Osteocyte (in vitro differentiated cells): ENCODE measurements at regions not wholly inside any gene's neighbourhood (a gene's known extent, or its start where the extent isn't known, plus 50 kb on each side); places are given as distances from the start of the nearest gene placed in this dataset.
A peak's percentile ranks its signal among the peaks of the same experiment; 100 is the strongest.
"Not testable (repeated sequence)": the region's sequence is repeated elsewhere in the genome, so short reads cannot be mapped to it uniquely, and the experiment has no call there.

Source experiments
- DNase-seq: peaks from one replicate; pipeline ENCODE4 v3.0.0; 2021; ENCODE audit warnings: mixed read lengths; ENCODE audit not compliant: unreplicated experiment; ENCODE audit errors: extremely low spot score
- H3K27ac Mint-ChIP-seq: one replicate; pipeline ENCODE4 v1.8.0; 2021; ENCODE audit warnings: mild to moderate bottlenecking, mixed read lengths; ENCODE audit not compliant: unreplicated experiment
- H3K27me3 Mint-ChIP-seq: one replicate; pipeline ENCODE4 v1.8.0; 2021; ENCODE audit warnings: mixed read lengths; ENCODE audit not compliant: unreplicated experiment
- H3K36me3 Mint-ChIP-seq: one replicate; pipeline ENCODE4 v1.8.0; 2021; ENCODE audit warnings: mixed read lengths; ENCODE audit not compliant: unreplicated experiment
- H3K4me1 Mint-ChIP-seq: one replicate; pipeline ENCODE4 v1.8.0; 2021; ENCODE audit warnings: mixed read lengths; ENCODE audit not compliant: unreplicated experiment
- H3K4me3 Mint-ChIP-seq: one replicate; pipeline ENCODE4 v1.8.0; 2021; ENCODE audit warnings: mild to moderate bottlenecking, moderate library complexity, mixed read lengths; ENCODE audit not compliant: unreplicated experiment
- H3K9me3 Mint-ChIP-seq: one replicate; pipeline ENCODE4 v1.8.0; 2021; ENCODE audit warnings: mixed read lengths; ENCODE audit not compliant: unreplicated experiment
- TF ChIP-seq, protein P1 (sequence below): fragments of 200-600 bp; sonication (generic); IDR thresholded peaks from 2 replicates; pipeline ENCODE4 v1.5.0; 2021; ENCODE audit warnings: antibody characterized with exemption, mild to moderate bottlenecking, moderate library complexity

DNA sequence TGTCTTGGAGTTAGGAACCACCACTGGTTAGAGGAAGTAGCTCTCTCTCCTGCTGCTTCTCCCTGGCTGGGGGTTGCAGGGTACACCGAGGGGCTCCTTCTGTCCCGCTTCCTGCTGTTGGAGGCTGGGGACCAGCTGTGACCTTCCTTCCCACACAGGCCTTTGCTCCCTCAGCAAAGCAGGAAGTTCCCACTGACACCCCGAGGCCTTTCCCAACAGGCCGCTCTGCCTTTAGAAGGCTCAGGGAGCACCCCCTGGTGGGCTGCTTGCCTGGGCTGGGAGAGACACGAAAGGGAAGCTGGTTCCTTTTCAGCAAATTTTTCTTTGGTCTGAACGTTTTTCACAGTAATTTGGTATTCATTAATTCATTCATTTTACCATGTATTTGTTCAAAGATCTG, 527.9 kb upstream of the B3GAT1 start:
- H3K36me3 Mint-ChIP-seq: no peaks in the 10 kb centered on the region
- H3K27me3 Mint-ChIP-seq: no peaks in the 10 kb centered on the region
- TF ChIP-seq, protein P1, sequence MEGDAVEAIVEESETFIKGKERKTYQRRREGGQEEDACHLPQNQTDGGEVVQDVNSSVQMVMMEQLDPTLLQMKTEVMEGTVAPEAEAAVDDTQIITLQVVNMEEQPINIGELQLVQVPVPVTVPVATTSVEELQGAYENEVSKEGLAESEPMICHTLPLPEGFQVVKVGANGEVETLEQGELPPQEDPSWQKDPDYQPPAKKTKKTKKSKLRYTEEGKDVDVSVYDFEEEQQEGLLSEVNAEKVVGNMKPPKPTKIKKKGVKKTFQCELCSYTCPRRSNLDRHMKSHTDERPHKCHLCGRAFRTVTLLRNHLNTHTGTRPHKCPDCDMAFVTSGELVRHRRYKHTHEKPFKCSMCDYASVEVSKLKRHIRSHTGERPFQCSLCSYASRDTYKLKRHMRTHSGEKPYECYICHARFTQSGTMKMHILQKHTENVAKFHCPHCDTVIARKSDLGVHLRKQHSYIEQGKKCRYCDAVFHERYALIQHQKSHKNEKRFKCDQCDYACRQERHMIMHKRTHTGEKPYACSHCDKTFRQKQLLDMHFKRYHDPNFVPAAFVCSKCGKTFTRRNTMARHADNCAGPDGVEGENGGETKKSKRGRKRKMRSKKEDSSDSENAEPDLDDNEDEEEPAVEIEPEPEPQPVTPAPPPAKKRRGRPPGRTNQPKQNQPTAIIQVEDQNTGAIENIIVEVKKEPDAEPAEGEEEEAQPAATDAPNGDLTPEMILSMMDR: peak; percentile 63
- peak overlapping the region; percentile 72 for H3K27ac Mint-ChIP-seq
- peaks cover 51% of the 10 kb centered on the region for H3K4me1 Mint-ChIP-seq
- DNase-seq: peak; percentile 83
- no peak overlapping the region for H3K4me3 Mint-ChIP-seq
- no peaks in the 10 kb centered on the region for H3K9me3 Mint-ChIP-seq

DNA sequence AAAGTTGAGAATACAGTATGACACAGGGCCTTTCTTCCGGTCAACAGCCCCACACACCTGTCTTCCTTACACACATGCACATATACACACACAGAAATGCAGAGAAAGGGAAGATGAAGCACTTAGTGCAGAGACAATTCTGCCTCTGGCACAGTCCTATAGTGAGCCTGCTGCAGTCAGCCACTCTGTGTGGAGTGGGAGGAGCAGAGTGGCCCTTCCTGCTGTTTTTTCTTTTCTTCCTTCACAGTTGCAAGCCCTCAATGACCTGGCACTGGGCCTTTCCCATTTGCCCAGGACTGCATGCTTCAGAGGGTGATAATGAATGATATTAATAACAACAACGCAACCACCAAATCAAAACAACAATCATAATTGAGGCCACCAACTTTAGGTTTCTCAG, 527.0 kb upstream of the B3GAT1 start:
- no peaks in the 10 kb centered on the region for H3K36me3 Mint-ChIP-seq
- H3K4me1 Mint-ChIP-seq: peaks cover 50% of the 10 kb centered on the region
- H3K9me3 Mint-ChIP-seq: no peaks in the 10 kb centered on the region
- TF ChIP-seq, protein P1: no peak
- peak overlapping the region; percentile 47 for H3K27ac Mint-ChIP-seq
- no peak for DNase-seq
- H3K4me3 Mint-ChIP-seq: no peak overlapping the region
- no peaks in the 10 kb centered on the region for H3K27me3 Mint-ChIP-seq

DNA sequence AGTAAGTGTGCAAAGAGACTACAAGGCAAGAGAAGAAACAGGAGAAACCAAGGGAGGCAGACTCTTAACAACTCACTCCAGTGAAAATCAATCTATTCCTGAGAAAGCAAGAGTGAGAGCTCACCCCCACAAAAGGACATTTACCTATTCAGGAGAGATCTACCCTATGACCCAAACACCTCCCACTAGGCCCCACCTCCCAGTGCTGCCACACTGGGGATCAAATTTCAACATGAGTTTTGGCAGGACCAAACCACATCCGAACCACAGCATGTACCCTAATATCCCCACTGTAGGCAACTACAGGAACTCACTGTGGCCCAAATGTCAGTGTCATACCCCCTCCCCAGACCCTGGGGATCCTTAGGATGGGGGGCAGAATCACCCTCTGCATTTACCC, 526.2 kb upstream of the B3GAT1 start:
- TF ChIP-seq, protein P1: no peak
- Mint-ChIP-seq H3K36me3 (no peaks in the 10 kb centered on the region), H3K9me3 (no peaks in the 10 kb centered on the region), H3K27me3 (no peaks in the 10 kb centered on the region), H3K4me1 (peaks cover 50% of the 10 kb centered on the region), H3K4me3 (no peak overlapping the region), H3K27ac (no peak overlapping the region)
- DNase-seq: no peak

DNA sequence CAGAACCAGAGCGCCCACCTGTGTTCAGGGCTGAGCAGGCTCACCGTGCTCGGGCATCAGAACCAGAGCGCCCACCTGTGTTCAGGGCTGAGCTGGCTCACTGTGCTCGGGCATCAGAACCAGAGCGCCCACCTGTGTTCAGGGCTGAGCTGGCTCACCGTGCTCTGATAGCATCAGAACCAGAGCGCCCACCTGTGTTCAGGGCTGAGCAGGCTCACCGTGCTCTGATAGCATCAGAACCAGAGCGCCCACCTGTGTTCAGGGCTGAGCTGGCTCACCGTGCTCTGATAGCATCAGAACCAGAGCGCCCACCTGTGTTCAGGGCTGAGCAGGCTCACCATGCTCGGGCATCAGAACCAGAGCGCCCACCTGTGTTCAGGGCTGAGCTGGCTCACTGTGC, 525.2 kb upstream of the B3GAT1 start:
- H3K27ac Mint-ChIP-seq, DNase-seq, H3K9me3 Mint-ChIP-seq, H3K27me3 Mint-ChIP-seq, H3K4me3 Mint-ChIP-seq, H3K36me3 Mint-ChIP-seq: not testable (repeated sequence)
- H3K4me1 Mint-ChIP-seq: peaks cover 49% of the 10 kb centered on the region

DNA sequence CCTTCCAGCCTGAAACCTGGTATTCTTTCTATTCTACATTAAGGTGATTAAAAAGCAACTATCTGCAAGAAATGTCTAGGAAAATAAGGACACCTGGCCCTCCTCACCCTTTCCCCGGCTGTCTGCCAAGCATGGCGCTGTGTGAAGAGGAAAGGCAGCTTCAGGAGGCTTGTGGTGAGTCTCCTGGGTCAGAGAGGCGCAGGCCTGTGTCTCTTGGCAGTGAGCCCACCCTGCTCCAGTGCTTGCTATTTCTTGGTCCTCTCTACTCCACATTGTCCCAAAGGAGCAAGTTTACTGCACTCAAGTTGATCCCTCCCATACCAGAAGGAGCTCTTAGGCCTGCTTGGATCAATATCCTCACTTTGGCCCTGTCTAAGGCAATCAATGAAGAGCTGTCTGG, 520.7 kb upstream of the B3GAT1 start:
- no peaks in the 10 kb centered on the region for H3K9me3 Mint-ChIP-seq
- DNase-seq: no peak
- H3K4me1 Mint-ChIP-seq: peaks cover 10% of the 10 kb centered on the region
- peaks cover 7% of the 10 kb centered on the region for H3K27me3 Mint-ChIP-seq
- no peak overlapping the region for H3K4me3 Mint-ChIP-seq
- TF ChIP-seq, protein P1: no peak
- H3K27ac Mint-ChIP-seq: no peak overlapping the region
- H3K36me3 Mint-ChIP-seq: no peaks in the 10 kb centered on the region

DNA sequence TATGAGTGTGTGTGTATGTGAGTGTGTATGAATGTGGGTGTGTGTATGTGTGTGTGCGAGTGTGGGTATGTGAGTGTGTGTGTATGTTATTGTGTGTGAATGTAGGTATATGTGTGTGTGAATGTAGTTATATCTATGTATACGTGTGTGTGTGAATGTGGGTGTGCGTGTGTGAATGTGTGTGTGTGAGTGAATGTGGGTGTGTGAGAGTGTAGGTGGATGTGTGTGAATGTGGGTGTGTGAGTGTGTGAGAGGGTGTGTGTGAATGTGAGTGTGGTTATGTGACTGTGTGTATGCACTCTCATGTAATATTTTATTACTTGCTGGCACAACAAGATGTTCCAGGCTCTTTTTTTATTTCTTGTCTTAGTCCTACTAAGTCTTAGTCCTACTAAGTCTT, 513.4 kb upstream of the B3GAT1 start:
- DNase-seq: no peak
- Mint-ChIP-seq H3K4me3 (no peak overlapping the region), H3K27me3 (peaks cover 10% of the 10 kb centered on the region), H3K4me1 (peaks cover 11% of the 10 kb centered on the region), H3K9me3 (no peaks in the 10 kb centered on the region), H3K36me3 (no peaks in the 10 kb centered on the region), H3K27ac (no peak overlapping the region)
- TF ChIP-seq, protein P1: no peak
